ENCODE measurements at regions not wholly inside any gene's neighbourhood (a gene's known extent, or its start where the extent isn't known, plus 50 kb on each side); places are given as distances from the start of the nearest gene placed in this dataset.
A peak's percentile ranks its signal among the peaks of the same experiment; 100 is the strongest.

- ATAC-seq: no peak
- Histone ChIP-seq H3K4me1 (ENCODE audit: control insufficient read depth, insufficient read depth, low read length) (no peaks in the 10 kb centered on the region), H3K27me3 (ENCODE audit: control insufficient read depth, insufficient read depth, low read length) (peaks cover 41% of the 10 kb centered on the region), H3K36me3 (ENCODE audit: control insufficient read depth, insufficient read depth, low read length) (no peaks in the 10 kb centered on the region), H3K27ac (ENCODE audit: low read length) (no peak overlapping the region), H3K4me3 (ENCODE audit: low read depth in 2 of 2, low read length in 2 of 2) (no peak overlapping the region), H3K9me3 (ENCODE audit: control insufficient read depth, insufficient read depth, low read depth, low read length) (no peaks in the 10 kb centered on the region)
- BruUV-seq (replicated peaks): no TSS peak
- ChIA-PET CTCF (no interaction called here), POLR2A (no interaction called here)
- intact Hi-C loops (cut with micrococcal nuclease; ENCODE audit: unreplicated experiment) (no loop called here), in situ Hi-C loops (cut with HindIII; ENCODE audit: low pct_unique_long_range_greater_than_20kb, low sequenced_read_pairs) (no loop called here)
- TF ChIP-seq SIN3A (IDR thresholded peaks at IDR 0.05; ENCODE audit: borderline replicate concordance, insufficient read depth, low read depth, low read length) (no peak), POLR2AphosphoS5 (IDR thresholded peaks at IDR 0.05; ENCODE audit: low read depth, low read length) (no peak), TCF7L2 (IDR thresholded peaks at IDR 0.05; ENCODE audit: low read depth, low read length) (no peak)
- TF ChIP-seq, protein P1, sequence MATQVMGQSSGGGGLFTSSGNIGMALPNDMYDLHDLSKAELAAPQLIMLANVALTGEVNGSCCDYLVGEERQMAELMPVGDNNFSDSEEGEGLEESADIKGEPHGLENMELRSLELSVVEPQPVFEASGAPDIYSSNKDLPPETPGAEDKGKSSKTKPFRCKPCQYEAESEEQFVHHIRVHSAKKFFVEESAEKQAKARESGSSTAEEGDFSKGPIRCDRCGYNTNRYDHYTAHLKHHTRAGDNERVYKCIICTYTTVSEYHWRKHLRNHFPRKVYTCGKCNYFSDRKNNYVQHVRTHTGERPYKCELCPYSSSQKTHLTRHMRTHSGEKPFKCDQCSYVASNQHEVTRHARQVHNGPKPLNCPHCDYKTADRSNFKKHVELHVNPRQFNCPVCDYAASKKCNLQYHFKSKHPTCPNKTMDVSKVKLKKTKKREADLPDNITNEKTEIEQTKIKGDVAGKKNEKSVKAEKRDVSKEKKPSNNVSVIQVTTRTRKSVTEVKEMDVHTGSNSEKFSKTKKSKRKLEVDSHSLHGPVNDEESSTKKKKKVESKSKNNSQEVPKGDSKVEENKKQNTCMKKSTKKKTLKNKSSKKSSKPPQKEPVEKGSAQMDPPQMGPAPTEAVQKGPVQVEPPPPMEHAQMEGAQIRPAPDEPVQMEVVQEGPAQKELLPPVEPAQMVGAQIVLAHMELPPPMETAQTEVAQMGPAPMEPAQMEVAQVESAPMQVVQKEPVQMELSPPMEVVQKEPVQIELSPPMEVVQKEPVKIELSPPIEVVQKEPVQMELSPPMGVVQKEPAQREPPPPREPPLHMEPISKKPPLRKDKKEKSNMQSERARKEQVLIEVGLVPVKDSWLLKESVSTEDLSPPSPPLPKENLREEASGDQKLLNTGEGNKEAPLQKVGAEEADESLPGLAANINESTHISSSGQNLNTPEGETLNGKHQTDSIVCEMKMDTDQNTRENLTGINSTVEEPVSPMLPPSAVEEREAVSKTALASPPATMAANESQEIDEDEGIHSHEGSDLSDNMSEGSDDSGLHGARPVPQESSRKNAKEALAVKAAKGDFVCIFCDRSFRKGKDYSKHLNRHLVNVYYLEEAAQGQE (IDR thresholded peaks at IDR 0.05; ENCODE audit: insufficient read depth in 1 of 2, low read depth in 2 of 2, low read length in 1 of 2): no peak
- TF ChIP-seq, protein P2, sequence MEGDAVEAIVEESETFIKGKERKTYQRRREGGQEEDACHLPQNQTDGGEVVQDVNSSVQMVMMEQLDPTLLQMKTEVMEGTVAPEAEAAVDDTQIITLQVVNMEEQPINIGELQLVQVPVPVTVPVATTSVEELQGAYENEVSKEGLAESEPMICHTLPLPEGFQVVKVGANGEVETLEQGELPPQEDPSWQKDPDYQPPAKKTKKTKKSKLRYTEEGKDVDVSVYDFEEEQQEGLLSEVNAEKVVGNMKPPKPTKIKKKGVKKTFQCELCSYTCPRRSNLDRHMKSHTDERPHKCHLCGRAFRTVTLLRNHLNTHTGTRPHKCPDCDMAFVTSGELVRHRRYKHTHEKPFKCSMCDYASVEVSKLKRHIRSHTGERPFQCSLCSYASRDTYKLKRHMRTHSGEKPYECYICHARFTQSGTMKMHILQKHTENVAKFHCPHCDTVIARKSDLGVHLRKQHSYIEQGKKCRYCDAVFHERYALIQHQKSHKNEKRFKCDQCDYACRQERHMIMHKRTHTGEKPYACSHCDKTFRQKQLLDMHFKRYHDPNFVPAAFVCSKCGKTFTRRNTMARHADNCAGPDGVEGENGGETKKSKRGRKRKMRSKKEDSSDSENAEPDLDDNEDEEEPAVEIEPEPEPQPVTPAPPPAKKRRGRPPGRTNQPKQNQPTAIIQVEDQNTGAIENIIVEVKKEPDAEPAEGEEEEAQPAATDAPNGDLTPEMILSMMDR (IDR thresholded peaks at IDR 0.05): no peak
- DNase-seq (ENCODE audit: low read depth, low spot score): no peak
These were observed 260.8 kb downstream of the ENGASE start for GRCh38 chr17:79335456-79335855.

- intact Hi-C loops (cut with micrococcal nuclease; ENCODE audit: unreplicated experiment): no loop called here
- DNase-seq (ENCODE audit: low read depth, low spot score) (no peak), ATAC-seq (0 out of 2 replicates have a peak, but pooled peaks have one; percentile 24)
- TF ChIP-seq TCF7L2 (IDR thresholded peaks at IDR 0.05; ENCODE audit: low read depth, low read length) (no peak), POLR2AphosphoS5 (IDR thresholded peaks at IDR 0.05; ENCODE audit: low read depth, low read length) (no peak), SIN3A (IDR thresholded peaks at IDR 0.05; ENCODE audit: borderline replicate concordance, insufficient read depth, low read depth, low read length) (no peak)
- TF ChIP-seq, protein P2 (IDR thresholded peaks at IDR 0.05): no peak
- TF ChIP-seq, protein P1 (IDR thresholded peaks at IDR 0.05; ENCODE audit: insufficient read depth in 1 of 2, low read depth in 2 of 2, low read length in 1 of 2): no peak
- BruUV-seq (replicated peaks): no TSS peak
- H3K36me3 ChIP-seq (ENCODE audit: control insufficient read depth, insufficient read depth, low read length): no peaks in the 10 kb centered on the region
- no peak overlapping the region for H3K4me3 ChIP-seq (ENCODE audit: low read depth in 2 of 2, low read length in 2 of 2)
- in situ Hi-C loops (cut with HindIII; ENCODE audit: low pct_unique_long_range_greater_than_20kb, low sequenced_read_pairs): no loop called here
- no peak overlapping the region for H3K27ac ChIP-seq (ENCODE audit: low read length)
- ChIA-PET POLR2A (interaction anchor here (0.6 kb wide), 1 partner anchor 132 kb away, joined by 4 read pairs; no protein-coding TSS in a partner anchor), CTCF (no interaction called here)
- H3K4me1 ChIP-seq (ENCODE audit: control insufficient read depth, insufficient read depth, low read length): no peaks in the 10 kb centered on the region
- no peaks in the 10 kb centered on the region for H3K9me3 ChIP-seq (ENCODE audit: control insufficient read depth, insufficient read depth, low read depth, low read length)
- H3K27me3 ChIP-seq (ENCODE audit: control insufficient read depth, insufficient read depth, low read length): peaks cover 44% of the 10 kb centered on the region
These were observed 257.5 kb downstream of the ENGASE start for GRCh38 chr17:79332011-79332554.
